Left ventricle myocardium inferior (tissue), 1 donor: ENCODE measurements at regions not wholly inside any gene's neighbourhood (a gene's known extent, or its start where the extent isn't known, plus 50 kb on each side); places are given as distances from the start of the nearest gene placed in this dataset.

Experiments
- DNase-seq: peaks from one replicate; pipeline ENCODE4 v3.0.0-alpha.2; 2020
- H3K27ac ChIP-seq: fragments of 200-600 bp; replicated peaks from 2 replicates; pipeline ENCODE4 v1.8.0; 2021
- H3K27me3 ChIP-seq: fragments of 200-600 bp; 2 replicates; pipeline ENCODE4 v1.8.0; 2021; ENCODE audit warnings: low read depth
- H3K36me3 ChIP-seq: fragments of 200-600 bp; 2 replicates; pipeline ENCODE4 v1.8.0; 2021
- H3K4me1 ChIP-seq: fragments of 200-600 bp; 2 replicates; pipeline ENCODE4 v1.8.0; 2021
- H3K4me3 ChIP-seq: fragments of 200-600 bp; 2 replicates; pipeline ENCODE4 v1.8.0; 2021; ENCODE audit warnings: mild to moderate bottlenecking, moderate library complexity
- H3K9me3 ChIP-seq: fragments of 200-600 bp; replicated peaks from 2 replicates; pipeline ENCODE4 v1.8.0; 2021
- intact Hi-C: fragments of 100-400 bp; cut with micrococcal nuclease; formaldehyde crosslinking; loops from one replicate; pipeline ENCODE4 v1.11.0; 2022
- TF ChIP-seq, protein P1 (sequence below): fragments of 200-600 bp; IDR thresholded peaks from 2 replicates; pipeline ENCODE4 v1.8.0; 2021; ENCODE audit warnings: antibody characterized with exemption, mild to moderate bottlenecking, borderline replicate concordance
- donor health status: DM: no; HTN: yes; CAD: no; lungs with severe emphysema.

DNA sequence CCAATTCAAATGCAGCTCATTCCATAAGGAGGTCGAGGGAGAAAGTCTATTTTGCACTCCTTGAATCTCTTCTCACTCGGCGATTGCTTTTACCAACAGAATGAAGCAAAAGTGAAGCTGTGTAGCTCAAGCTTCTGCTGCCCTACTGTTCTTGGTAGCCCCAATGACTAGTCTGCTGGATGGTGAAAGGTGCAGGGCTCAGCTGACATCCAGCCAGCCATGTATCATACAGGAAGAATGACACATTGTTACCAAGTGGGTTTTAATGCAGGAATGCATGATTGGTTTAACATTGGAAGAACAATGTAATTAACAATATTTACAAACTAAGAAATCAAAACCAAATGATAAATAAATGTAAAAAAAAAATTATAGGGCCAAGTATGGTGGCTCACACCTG lies 286.2 kb upstream of the HSFY2 start:
- intact Hi-C loops = no loop called here

DNA sequence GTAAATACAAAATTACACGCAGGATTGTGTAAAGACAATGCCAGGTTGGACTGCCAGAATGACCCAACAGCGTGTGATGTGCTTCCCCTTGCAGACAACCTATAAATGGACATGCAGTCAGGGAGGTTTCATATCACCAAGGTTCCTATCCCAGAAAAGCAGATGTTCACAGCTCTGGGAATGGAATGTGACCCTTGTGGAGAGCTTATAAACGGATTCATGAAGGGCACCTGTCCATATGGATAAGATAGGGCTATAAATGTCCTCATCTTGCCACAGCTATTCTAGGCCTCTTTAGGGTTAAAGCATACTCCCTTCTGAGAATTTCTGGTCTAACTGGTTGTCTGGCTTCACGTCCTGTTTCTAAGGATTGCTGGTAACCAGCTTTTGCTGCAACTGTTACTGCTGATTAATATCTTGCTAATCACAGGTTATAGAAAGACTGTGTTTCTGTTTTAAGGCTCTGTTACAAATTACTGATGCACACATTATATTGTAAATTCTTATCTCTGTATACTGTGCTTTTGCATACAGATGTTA lies 285.4 kb upstream of the HSFY2 start:
- no peak for DNase-seq
- Histone ChIP-seq H3K27me3 (no peaks in the 10 kb centered on the region), H3K4me1 (peaks cover 10% of the 10 kb centered on the region), H3K4me3 (no peak overlapping the region), H3K9me3 (no peaks in the 10 kb centered on the region), H3K36me3 (no peaks in the 10 kb centered on the region), H3K27ac (peak overlapping the region; percentile 81)
- TF ChIP-seq, protein P1, sequence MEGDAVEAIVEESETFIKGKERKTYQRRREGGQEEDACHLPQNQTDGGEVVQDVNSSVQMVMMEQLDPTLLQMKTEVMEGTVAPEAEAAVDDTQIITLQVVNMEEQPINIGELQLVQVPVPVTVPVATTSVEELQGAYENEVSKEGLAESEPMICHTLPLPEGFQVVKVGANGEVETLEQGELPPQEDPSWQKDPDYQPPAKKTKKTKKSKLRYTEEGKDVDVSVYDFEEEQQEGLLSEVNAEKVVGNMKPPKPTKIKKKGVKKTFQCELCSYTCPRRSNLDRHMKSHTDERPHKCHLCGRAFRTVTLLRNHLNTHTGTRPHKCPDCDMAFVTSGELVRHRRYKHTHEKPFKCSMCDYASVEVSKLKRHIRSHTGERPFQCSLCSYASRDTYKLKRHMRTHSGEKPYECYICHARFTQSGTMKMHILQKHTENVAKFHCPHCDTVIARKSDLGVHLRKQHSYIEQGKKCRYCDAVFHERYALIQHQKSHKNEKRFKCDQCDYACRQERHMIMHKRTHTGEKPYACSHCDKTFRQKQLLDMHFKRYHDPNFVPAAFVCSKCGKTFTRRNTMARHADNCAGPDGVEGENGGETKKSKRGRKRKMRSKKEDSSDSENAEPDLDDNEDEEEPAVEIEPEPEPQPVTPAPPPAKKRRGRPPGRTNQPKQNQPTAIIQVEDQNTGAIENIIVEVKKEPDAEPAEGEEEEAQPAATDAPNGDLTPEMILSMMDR = no peak
- intact Hi-C loops = no loop called here

More for the DNA sequence above, 286.2 kb upstream of the HSFY2 start:
- Histone ChIP-seq H3K4me3 (no peak overlapping the region), H3K27ac (peak overlapping the region; percentile 81), H3K4me1 (peaks cover 10% of the 10 kb centered on the region), H3K9me3 (no peaks in the 10 kb centered on the region), H3K27me3 (no peaks in the 10 kb centered on the region), H3K36me3 (no peaks in the 10 kb centered on the region)
- TF ChIP-seq, protein P1 = no peak
- no peak for DNase-seq

DNA sequence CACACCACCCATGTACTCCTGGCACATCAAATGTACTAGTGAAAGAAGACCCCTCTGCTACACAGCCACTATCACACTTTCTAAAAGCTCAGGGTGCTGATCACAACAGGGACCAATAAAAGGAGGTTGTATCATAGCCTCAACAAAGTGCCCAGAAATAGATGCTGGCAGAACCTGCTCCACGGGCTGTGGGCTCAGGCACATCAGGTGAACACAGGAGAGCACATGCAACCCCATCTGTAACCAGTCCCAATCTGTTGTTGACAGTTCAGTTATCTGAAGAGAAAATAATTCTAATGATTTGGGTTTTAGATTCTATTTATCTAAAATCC lies 282.6 kb upstream of the HSFY2 start:
- no peak for DNase-seq
- Histone ChIP-seq H3K4me1 (peaks cover 10% of the 10 kb centered on the region), H3K36me3 (no peaks in the 10 kb centered on the region), H3K4me3 (no peak overlapping the region), H3K27me3 (no peaks in the 10 kb centered on the region), H3K27ac (peak overlapping the region; percentile 81), H3K9me3 (no peaks in the 10 kb centered on the region)
- TF ChIP-seq, protein P1 = no peak
- intact Hi-C loops = no loop called here

DNA sequence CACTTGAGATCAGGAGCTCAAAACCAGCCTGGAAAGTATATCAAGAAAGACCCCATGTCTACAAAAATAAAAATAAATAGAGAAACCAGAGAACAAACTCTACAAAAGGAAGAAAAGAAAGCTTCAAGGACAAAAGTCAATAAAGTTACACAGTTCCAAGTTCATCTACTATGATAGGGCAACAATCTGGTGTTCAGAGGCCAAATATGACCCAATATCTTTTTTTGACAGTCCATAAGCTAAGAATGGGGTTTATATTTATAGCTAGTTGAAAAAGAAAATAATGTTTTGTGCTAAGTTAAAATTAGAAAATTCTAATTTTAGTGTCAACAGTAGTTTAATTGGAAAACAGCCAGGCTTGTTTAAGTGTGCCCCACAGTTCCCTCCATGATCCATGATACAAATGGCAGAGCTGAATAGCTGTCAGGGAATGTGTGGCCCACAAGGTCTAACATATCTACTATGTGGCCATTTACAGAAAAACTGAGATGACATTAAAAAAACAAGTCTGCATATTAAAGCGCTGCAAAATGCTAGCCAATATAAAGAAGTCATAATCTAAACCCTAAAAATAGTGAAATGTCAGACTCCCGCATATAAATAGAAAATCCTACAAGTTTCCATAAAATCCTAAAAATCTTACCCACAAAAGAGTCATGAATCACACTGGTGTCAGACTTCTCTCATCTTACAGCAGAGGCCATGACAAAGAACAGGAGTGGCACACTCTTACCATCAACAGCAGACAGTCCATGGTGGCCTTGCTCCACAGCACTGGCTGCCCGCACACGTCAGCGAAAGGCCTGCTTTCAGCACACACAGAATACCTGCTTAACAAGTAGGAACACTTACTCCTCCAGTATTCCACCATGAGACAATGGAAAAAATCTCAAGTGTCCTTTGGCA lies 281.9 kb upstream of the HSFY2 start:
- peak; percentile 19 for DNase-seq
- H3K9me3 ChIP-seq = no peaks in the 10 kb centered on the region
- H3K27ac ChIP-seq = peak overlapping the region; percentile 81
- no peaks in the 10 kb centered on the region for H3K27me3 ChIP-seq
- TF ChIP-seq, protein P1 = no peak
- peaks cover 10% of the 10 kb centered on the region for H3K4me1 ChIP-seq
- intact Hi-C loops = no loop called here
- no peaks in the 10 kb centered on the region for H3K36me3 ChIP-seq
- H3K4me3 ChIP-seq = no peak overlapping the region

DNA sequence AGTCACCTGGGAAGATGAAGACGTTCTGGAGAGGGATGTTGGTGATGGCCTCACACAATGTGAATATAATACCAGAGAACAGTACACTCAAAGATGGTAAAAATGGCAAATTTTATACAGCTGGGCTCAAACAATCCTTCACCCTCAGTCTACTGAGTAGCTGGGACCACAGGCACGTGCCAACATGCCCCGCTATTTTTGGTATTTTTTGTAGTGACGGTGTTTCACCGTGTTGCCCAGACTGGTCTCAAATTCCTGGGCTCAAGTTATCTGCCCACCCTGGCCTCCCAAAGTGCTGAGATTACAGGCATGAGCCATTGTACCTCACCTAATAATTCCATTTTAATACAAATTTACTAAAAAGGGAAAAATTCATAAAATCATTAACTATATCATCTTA lies 280.3 kb upstream of the HSFY2 start:
- Histone ChIP-seq H3K27me3 (no peaks in the 10 kb centered on the region), H3K36me3 (no peaks in the 10 kb centered on the region), H3K9me3 (no peaks in the 10 kb centered on the region), H3K4me1 (peaks cover 10% of the 10 kb centered on the region), H3K4me3 (no peak overlapping the region), H3K27ac (no peak overlapping the region)
- DNase-seq = no peak
- TF ChIP-seq, protein P1 = no peak
- intact Hi-C loops = no loop called here
